Endothelial cell of umbilical vein (primary cell): ENCODE measurements at regions not wholly inside any gene's neighbourhood (a gene's known extent, or its start where the extent isn't known, plus 50 kb on each side); places are given as distances from the start of the nearest gene placed in this dataset.

ENCODE experiments used
- BruUV-seq: library from RNA; stranded (reverse); fragments of 400-500 nt; replicated peaks from 2 replicates; lab custom pipeline; 2021; lab: Mats Ljungman, UMichigan
- CTCF ChIA-PET: fragments of 300-600, 350-600 bp; sonication (Branson Sonifier 250); formaldehyde crosslinking; loops from one replicate; lab custom pipeline; 2021; ENCODE audit warnings: antibody characterized with exemption, inconsistent platforms; lab: Charles Lee
- POLR2A ChIA-PET: fragments of 300-600, 350-600 bp; sonication (Branson Sonifier 250); formaldehyde crosslinking; loops from one replicate; lab custom pipeline; 2021; ENCODE audit warnings: antibody characterized with exemption, inconsistent platforms; lab: Charles Lee
- DNase-seq: peaks from one replicate; pipeline ENCODE4 v3.0.0-alpha.2; 2011; ENCODE audit warnings: low read depth, low spot score
- FAIRE-seq: peaks from 2 replicates; lab custom pipeline; 2011; peaks lifted over from hg19 to GRCh38; lab: Jason Lieb, UNC
- H2AFZ ChIP-seq: 2 replicates; pipeline ENCODE4 v1.6.0; 2012; ENCODE audit warnings: low read depth, low read length, control low read depth, inconsistent platforms
- H3K27ac ChIP-seq: 2 replicates; pipeline ENCODE4 v1.5.1; 2011; ENCODE audit warnings: low read depth, mild to moderate bottlenecking, control low read depth, low read length, moderate library complexity; ENCODE audit not compliant: insufficient read depth
- H3K27me3 ChIP-seq, 2 experiments: 2 replicates each; pipeline versions ENCODE4 v1.6.0 to v1.6.1; 2011; ENCODE audit warnings: low read length in 2 of 2, mixed read lengths in 1 of 2; ENCODE audit not compliant: control insufficient read depth in 2 of 2, insufficient read depth in 2 of 2
- H3K36me3 ChIP-seq, 2 experiments: 2 replicates in 1 of 2; 3 replicates in 1 of 2; pipeline ENCODE4 v1.5.1; 2011; ENCODE audit warnings: low read length in 2 of 2, mild to moderate bottlenecking in 1 of 2, moderate library complexity in 1 of 2; ENCODE audit not compliant: control insufficient read depth in 2 of 2, insufficient read depth in 2 of 2; ENCODE audit errors: extremely low read depth in 1 of 2
- H3K4me1 ChIP-seq: 3 replicates; pipeline ENCODE4 v1.5.1; 2011; ENCODE audit warnings: mild to moderate bottlenecking, low read length; ENCODE audit not compliant: control insufficient read depth, insufficient read depth; ENCODE audit errors: extremely low read depth
- H3K4me2 ChIP-seq: 2 replicates; pipeline ENCODE4 v1.6.1; 2011; ENCODE audit warnings: low read length, control low read depth, mixed read lengths; ENCODE audit not compliant: insufficient read depth
- H3K4me3 ChIP-seq, 3 experiments: fragments of 200-600 bp in 1 of 3; sonication (generic), shearing (Covaris generic) in 1 of 3; replicated peaks in 1 of 3; 2 replicates each; pipeline ENCODE4 v1.5.1; 2011 to 2016; ENCODE audit warnings: control low read depth in 3 of 3, low read length in 3 of 3, mild to moderate bottlenecking in 2 of 3, inconsistent platforms in 1 of 3, low read depth in 1 of 3, moderate library complexity in 1 of 3; ENCODE audit not compliant: insufficient read depth in 1 of 3
- H3K79me2 ChIP-seq: 2 replicates; pipeline ENCODE4 v1.6.0; 2012; ENCODE audit warnings: low read length, inconsistent platforms; ENCODE audit not compliant: control insufficient read depth, insufficient read depth
- H3K9ac ChIP-seq: replicated peaks from 2 replicates; pipeline ENCODE3; 2011; ENCODE audit warnings: low read length, control low read depth; ENCODE audit not compliant: insufficient read depth; ENCODE audit errors: extremely low read depth
- H3K9me1 ChIP-seq: replicated peaks from 3 replicates; pipeline ENCODE4 v1.6.0; 2011; ENCODE audit warnings: mild to moderate bottlenecking, low read length; ENCODE audit not compliant: control insufficient read depth, insufficient read depth; ENCODE audit errors: extremely low read depth
- H3K9me3 ChIP-seq: replicated peaks from 2 replicates; pipeline ENCODE4 v1.5.1; 2012; ENCODE audit warnings: low read length, inconsistent platforms; ENCODE audit not compliant: control insufficient read depth, insufficient read depth
- H4K20me1 ChIP-seq: replicated peaks from 2 replicates; pipeline ENCODE3; 2011; ENCODE audit warnings: mild to moderate bottlenecking, low read length; ENCODE audit not compliant: control insufficient read depth, insufficient read depth; ENCODE audit errors: extremely low read depth
- EZH2 ChIP-seq: IDR thresholded peaks from 2 replicates; pipeline ENCODE4 v1.6.1; 2012; ENCODE audit warnings: borderline replicate concordance, low read depth, mild to moderate bottlenecking, moderate library complexity, low read length, inconsistent platforms; ENCODE audit not compliant: severe bottlenecking
- FOS ChIP-seq: IDR thresholded peaks from 2 replicates; pipeline ENCODE4 v1.6.1; 2011; ENCODE audit warnings: mild to moderate bottlenecking, low read length, moderate library complexity, borderline replicate concordance; ENCODE audit not compliant: insufficient read depth
- GATA2 ChIP-seq: IDR thresholded peaks from 2 replicates; pipeline ENCODE4 v1.7.0; 2011; ENCODE audit warnings: low read depth, mild to moderate bottlenecking, moderate library complexity, mixed read lengths, low read length; ENCODE audit not compliant: insufficient read length, insufficient read depth
- JUN ChIP-seq: IDR thresholded peaks from 2 replicates; pipeline ENCODE4 v1.6.1; 2011; ENCODE audit warnings: borderline replicate concordance, low read depth; ENCODE audit not compliant: insufficient read length, insufficient read depth
- MYC ChIP-seq: IDR thresholded peaks from one replicate; pipeline ENCODE4 v1.6.1; 2011; ENCODE audit warnings: mild to moderate bottlenecking, low read depth, low read length
- POLR2A ChIP-seq: IDR thresholded peaks from 2 replicates; pipeline ENCODE4 v1.6.1; 2012; ENCODE audit warnings: low read depth, mild to moderate bottlenecking, control low read depth, low read length
- dilution Hi-C: fragments of 300-500 bp; cut with MboI; formaldehyde crosslinking; loops from one replicate; pipeline ENCODE4 v1.15.0; 2019; ENCODE audit warnings: low sequenced_read_pairs; ENCODE audit not compliant: extremely low pct_ligation_motif_present
- intact Hi-C: fragments of 100-400 bp; cut with micrococcal nuclease; formaldehyde crosslinking; loops from one replicate; pipeline ENCODE4 v1.10.0; 2022
- TF ChIP-seq, protein P1 (sequence below): IDR thresholded peaks from 2 replicates; pipeline ENCODE4 v1.6.1; 2011; ENCODE audit not compliant: insufficient read depth, insufficient read length
- TF ChIP-seq, protein P2 (sequence below), 2 donors: IDR thresholded peaks; 1 replicate in 1 of 2; 2 replicates in 1 of 2; pipeline ENCODE4 v1.5.1; 2011; ENCODE audit warnings: low read length in 2 of 2, mild to moderate bottlenecking in 2 of 2, moderate library complexity in 2 of 2, control low read depth in 1 of 2, inconsistent platforms in 1 of 2, low read depth in 1 of 2; ENCODE audit not compliant: insufficient read depth in 1 of 2; ENCODE audit errors: extremely low read depth in 1 of 2

DNA sequence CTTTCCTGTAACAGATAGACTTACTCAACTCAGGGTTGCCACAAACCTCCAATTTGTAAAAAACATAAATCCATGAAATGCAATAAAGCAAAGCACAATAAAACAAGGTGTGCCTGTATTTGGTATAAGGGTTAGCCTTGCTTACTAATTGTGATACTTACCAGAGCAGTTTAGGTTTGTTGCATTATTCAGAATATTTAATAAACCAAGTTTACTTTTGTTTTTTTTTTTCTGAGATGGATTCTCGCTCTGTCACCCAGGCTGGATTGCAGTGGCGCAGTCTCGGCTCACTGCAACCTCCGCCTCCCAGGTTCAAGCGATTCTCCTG, 79.6 kb downstream of the SEC61G start:
- no peak overlapping the region for H2AFZ ChIP-seq
- POLR2A ChIA-PET = no interaction called here
- no peaks in the 10 kb centered on the region for H3K9me3 ChIP-seq
- dilution Hi-C loops (no loop called here), intact Hi-C loops (no loop called here)
- H3K27ac ChIP-seq = no peak overlapping the region
- no peaks in the 10 kb centered on the region for H3K9me1 ChIP-seq
- no peak for DNase-seq
- no peak overlapping the region for H3K9ac ChIP-seq
- H3K79me2 ChIP-seq = no peaks in the 10 kb centered on the region
- CTCF ChIA-PET = interaction anchor here (1.2 kb wide), 1 partner anchor 16 kb away, joined by 3 read pairs; no protein-coding TSS in a partner anchor
- TF ChIP-seq JUN (no peak), POLR2A (no peak), MYC (no peak), GATA2 (no peak), EZH2 (no peak), FOS (no peak)
- TF ChIP-seq, protein P1, sequence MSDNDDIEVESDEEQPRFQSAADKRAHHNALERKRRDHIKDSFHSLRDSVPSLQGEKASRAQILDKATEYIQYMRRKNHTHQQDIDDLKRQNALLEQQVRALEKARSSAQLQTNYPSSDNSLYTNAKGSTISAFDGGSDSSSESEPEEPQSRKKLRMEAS = no peak
- TF ChIP-seq, protein P2, sequence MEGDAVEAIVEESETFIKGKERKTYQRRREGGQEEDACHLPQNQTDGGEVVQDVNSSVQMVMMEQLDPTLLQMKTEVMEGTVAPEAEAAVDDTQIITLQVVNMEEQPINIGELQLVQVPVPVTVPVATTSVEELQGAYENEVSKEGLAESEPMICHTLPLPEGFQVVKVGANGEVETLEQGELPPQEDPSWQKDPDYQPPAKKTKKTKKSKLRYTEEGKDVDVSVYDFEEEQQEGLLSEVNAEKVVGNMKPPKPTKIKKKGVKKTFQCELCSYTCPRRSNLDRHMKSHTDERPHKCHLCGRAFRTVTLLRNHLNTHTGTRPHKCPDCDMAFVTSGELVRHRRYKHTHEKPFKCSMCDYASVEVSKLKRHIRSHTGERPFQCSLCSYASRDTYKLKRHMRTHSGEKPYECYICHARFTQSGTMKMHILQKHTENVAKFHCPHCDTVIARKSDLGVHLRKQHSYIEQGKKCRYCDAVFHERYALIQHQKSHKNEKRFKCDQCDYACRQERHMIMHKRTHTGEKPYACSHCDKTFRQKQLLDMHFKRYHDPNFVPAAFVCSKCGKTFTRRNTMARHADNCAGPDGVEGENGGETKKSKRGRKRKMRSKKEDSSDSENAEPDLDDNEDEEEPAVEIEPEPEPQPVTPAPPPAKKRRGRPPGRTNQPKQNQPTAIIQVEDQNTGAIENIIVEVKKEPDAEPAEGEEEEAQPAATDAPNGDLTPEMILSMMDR (IDR thresholded peaks at IDR 0.05; ENCODE audit: extremely low read depth in 1 of 2, insufficient read depth in 1 of 2, low read depth in 1 of 2, low read length in 2 of 2) = no peak
- H3K4me1 ChIP-seq = no peaks in the 10 kb centered on the region
- H3K36me3 ChIP-seq = no peaks in the 10 kb centered on the region
- H3K27me3 ChIP-seq = no peaks in the 10 kb centered on the region
- H3K4me3 ChIP-seq = no peak overlapping the region
- H4K20me1 ChIP-seq = no peaks in the 10 kb centered on the region
- no TSS peak for BruUV-seq
- no peak overlapping the region for H3K4me2 ChIP-seq
- no peak for FAIRE-seq
